ENCODE measurements at regions not wholly inside any gene's neighbourhood (a gene's known extent, or its start where the extent isn't known, plus 50 kb on each side); places are given as distances from the start of the nearest gene placed in this dataset.
"Not testable (repeated sequence)": the region's sequence is repeated elsewhere in the genome, so short reads cannot be mapped to it uniquely, and the experiment has no call there.

DNA sequence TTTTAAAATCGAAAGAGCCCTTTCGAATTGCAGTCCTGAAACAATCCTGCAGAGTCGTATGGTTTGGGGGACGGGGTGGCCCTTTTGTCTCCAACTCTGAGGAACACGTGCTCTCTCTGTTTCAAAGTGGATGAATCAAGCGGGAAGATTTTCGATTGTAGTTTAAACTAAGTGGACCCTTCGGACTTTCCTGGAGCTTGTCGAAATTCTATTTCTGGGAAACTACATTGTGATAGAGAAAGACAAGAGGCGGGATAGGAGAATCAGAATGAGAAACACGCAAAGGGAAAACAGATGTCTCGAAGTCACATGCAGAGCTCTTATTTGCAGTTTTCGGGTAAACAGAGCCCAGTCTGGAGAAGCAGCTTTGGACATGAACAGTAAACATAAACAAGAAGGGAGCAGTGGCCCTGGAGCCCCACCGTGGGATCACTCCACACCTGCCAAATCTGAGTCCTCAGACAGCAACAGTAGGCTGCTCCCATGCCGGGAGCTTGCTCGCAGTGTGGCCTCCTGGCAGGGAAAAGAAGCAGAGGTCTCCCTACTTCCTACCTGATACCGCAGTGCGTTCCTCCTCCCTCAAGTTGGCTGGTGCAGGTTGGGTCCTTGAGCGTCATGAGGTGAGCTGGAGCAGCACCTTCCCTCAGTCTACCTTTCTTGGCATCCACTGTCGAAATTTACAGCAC, 202.4 kb downstream of the SLC4A3 start:
- DNase-seq (ENCODE audit: extremely low read depth, low read depth): no peak

DNA sequence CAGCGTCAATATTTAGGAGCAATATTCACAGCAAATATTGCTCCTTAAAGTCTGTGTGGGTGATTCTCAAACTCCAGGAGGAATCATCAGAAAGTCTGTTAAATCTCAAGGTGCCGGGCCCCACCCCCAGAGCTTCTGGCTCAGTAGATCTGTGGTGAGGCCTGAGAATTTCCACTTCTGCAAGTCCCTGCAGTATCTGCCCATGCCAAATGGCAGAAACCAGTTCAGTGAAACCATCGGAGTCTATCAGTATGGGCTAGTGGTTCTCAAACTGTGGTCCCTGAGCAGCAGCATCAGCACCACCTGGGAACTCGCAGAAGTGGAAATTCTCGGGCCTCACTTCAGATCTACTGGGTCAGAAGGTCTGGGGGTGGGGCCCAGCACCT, 202.9 kb downstream of the SLC4A3 start:
- DNase-seq (ENCODE audit: extremely low read depth, low read depth): no peak

DNA sequence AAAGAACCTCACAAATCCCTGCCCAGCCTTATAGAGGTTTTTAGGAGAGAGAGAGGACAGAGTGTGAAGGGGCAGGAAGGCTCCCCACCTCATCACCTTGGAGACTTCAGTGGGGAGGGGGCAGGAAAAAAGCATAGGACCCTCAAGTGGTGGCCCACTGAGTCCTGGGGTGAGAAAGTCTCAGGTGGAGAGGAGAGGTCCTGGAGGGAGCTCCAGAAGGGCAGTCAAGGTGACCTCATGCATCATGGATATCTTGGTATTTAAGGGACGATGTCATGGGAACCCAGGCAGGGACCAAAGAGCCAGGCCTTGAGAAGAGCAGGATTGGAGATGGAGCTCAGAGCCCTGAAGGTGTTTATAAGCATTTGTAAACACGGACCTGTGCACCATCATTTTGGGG, 204.5 kb downstream of the SLC4A3 start:
- DNase-seq (ENCODE audit: extremely low read depth, low read depth): no peak

DNA sequence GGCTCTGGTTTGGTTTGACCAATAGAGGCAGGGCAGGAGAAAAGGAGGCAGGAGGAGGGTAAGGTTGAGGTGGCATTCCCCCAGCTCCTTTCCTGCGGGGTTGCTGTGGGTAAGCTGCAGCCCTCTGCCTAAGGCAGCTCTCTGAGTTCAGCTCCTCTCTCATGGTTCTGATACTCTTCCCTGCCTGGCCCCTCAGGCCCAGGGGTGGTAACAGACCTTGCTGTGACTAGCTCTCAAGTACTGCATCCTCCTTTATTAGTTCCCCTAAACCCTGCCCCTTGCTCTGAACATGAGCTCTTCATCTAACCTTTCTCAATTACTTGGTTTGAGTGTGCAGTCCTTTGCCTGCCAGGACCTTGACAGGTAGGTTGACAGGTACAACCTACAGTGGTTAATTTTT, 205.5 kb downstream of the SLC4A3 start:
- DNase-seq (ENCODE audit: extremely low read depth, low read depth): no peak

DNA sequence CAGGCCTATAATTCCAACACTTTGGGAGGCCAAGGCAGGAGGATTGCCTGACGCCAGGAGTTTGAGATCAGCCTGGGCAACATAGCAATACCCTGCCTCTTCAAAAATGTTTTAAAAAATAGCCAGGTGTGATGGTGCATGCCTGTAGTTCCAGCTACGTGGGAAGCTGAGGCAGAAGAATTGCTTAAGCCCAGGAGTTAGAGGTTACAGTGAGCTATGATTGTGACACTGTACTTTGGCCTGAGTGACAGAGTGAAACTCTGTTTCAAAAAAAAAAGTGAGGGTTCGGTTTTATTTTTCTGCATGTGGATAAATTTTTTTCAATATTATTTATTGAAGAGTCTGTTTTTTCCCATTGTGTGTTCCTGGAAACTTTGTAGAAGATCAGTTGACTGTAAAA, 208.1 kb downstream of the SLC4A3 start:
- no peak for DNase-seq (ENCODE audit: extremely low read depth, low read depth)

DNA sequence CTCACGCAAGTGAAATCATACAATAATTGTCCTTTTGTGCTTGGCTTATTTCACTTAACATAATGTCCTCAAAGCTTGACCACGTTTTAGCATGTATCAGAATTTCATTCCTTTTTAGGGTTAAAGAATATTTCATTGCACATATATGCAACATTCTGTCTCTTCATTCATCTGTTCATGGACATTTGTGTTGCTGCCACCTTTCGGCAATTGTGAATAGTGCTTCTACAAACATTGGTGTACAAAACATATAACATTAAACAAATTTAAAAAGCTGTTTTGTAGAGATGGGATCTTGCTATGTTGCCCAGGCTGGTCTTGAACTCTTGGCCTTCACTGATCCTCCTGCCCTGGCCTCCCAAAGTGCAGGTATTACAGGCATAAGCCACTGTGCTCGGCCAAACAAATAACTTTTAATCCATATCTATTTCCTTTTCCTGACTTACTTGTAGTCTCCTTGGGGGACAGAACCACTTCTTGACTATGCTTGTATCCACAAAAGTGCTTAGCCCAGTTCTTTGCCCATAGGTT, 209.3 kb downstream of the SLC4A3 start:
- peak; percentile 49 for DNase-seq (ENCODE audit: extremely low read depth, low read depth)

DNA sequence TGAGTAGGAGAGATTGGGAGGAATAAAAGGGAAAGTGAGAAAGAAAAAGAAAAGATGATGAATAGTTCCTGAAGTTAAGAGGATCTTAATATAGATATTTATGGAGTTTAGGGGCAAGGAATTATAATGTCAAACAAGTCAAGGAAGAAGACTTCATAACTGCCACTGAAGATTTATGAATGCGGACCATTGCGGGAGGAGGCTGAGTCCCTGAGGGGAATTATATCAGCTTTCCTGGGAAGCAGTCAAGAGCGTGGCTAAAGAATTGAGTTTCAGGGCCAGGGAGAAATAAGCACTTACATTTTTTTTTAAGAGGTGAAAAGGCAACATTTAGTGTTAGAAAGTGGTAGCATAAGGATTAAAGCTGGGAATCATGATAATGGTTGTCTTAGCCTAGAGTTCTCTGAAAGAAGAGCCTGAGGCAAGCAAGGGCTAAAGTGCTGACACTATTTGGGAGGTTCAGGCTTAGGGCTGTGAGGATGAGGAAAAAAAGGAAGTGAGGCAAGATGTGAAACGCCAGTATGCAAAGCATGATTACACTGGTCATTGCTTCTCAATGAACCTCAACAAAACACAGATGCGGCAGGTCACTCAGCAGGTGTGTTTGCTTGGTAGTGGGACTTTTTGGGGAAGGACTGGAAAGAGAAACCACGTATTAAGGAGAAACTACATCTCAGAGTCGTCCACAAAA, 217.1 kb downstream of the SLC4A3 start:
- no peak for DNase-seq (ENCODE audit: extremely low read depth, low read depth)

DNA sequence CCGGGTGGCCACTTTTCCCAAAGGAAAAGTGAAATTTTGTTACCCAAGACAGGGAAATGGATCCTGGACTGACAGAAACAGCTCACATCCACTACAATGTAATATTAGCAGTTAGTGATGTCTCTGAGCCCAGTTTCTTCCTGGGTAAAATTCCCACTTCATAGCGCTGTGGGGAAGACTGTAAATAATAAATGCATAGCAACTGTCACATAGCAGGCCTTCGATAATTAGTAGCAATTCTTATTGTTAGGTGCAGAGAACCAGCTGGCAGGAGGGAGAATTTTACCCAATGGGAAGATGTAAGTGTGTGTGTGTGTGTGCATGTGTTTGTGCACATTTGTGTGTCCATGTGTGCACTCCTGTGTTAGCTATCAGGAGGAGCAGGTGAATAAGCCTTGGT, 221.5 kb downstream of the SLC4A3 start:
- DNase-seq (ENCODE audit: extremely low read depth, low read depth): no peak

DNA sequence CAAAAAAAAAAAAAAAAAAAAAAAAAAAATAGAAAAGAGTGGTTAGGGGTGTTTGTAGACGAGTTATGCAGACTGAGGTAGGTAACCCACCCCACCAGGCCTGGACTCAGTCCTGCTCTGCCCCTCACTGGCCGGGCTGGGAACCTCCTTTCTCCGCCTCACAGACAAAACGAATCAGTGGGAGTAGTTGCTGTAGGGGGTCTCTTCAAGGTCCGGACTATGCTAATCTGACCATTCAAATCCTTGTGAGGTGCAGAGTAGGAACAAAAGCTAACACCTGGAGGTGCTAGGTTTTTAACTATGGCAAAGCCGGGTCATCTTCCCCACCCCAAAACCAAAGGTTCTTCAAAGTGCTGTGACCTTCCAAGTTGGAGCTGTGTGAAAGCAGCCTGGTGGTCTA, 223.7 kb downstream of the SLC4A3 start:
- DNase-seq (ENCODE audit: extremely low read depth, low read depth): no peak

DNA sequence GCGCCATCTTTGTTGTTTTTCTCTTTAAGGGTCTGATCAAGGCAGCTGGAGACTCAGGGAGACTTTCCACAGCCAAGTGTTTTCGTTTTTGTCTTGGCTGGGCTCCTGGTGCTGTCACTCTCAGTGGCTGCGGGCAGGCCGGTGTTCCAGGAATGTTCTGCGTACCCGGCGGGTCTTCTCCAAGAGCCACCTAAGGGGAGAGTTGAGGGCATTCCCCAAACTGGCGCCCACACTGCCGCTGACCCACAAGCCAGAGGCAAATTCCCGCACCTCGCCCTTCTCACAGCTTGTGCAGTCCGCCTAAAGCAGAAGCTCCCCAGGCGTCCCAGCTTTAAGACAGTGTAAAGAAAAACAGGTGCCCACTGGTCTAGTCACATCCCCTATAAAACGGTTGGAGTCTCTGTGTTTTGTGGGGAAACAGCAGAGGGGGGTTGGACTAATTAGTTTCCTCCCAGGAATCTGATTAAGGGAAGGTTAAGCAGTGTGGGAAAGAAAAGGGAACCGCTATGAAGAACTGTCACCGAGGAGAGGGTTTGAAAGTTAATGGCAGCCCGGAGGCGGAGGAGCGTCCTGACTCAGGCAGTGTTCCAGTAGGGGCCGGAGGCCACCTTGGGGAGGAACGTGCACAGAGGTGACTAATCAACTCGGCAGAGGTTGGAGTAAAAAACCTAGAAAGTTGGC, 224.5 kb downstream of the SLC4A3 start:
- no peak for DNase-seq (ENCODE audit: extremely low read depth, low read depth)

DNA sequence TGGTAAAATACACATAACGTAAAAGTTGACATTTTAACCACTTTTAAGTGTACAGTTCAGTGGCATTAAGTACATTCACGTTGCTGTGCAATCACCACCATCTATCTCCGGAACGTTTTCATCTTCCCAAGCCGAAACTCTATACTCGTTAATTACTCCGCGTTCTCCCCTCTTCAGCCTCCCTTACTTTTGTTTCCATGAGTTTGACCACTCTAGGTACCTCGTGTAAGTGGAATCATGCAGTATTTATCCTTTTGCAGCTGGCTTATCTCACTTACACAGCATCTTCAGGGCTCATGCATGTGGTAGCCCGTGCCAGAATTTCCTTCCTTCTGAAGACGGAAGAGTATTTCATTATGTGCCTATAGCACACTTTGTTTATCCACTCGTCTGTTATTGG, 225.2 kb downstream of the SLC4A3 start:
- no peak for DNase-seq (ENCODE audit: extremely low read depth, low read depth)

DNA sequence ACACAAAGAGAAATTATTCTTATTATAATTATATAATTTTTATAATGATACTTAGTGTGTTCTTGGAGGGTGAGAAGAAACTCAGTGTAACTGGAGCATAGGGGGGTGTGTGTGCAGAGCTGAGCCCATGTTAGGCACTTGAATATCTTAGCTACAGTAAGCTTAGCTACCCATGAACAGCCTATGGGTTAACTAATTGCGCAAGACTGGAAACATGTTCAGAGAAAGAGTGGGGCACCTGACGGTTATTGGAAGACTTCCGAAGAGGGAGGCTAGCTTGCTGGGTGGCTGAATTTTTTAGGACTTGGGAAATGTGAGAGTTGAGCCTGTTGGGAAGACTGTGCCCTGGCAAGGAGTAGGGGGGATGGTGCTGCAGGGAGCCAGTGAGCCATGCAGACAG, 229.2 kb downstream of the SLC4A3 start:
- no peak for DNase-seq (ENCODE audit: extremely low read depth, low read depth)

DNA sequence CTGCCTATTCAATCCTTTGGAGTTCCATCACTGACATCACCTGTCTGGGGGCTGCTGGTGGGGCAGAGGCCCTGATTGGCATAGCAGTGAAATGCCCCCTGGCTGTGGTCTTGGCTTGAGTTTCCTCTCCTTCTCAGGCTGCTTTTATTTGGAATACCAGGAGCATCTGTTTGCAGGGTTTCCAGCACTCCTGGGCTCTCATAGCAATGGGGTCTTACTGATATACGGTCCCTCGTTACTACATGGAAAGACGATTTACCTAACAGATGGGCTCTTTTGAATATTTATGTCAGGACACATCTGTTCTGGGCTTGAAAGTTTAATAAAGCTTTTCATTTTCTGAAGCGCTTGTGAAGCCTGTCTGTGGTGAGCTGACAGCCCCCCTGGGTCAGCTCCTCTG, 230.3 kb downstream of the SLC4A3 start:
- DNase-seq (ENCODE audit: extremely low read depth, low read depth): no peak

DNA sequence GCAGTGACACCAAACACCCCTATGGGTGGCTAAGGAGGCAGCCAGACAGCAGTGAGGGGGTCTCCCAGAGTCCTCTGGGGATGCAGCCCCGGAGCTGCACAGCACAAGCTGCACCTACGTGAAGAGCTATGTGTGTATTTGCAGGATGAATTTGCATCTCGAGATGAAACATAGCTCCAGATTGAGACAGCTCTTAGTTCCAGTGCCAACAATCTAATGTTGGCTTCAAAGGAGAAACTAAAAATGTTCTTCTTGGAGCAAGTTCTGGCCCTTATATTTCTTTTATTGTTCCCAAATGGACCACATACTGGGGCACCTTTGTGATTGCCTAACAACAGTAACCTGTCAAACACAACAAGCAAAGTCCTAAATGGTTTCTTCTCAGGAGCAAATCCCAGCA, 233.9 kb downstream of the SLC4A3 start:
- DNase-seq (ENCODE audit: extremely low read depth, low read depth): no peak

DNA sequence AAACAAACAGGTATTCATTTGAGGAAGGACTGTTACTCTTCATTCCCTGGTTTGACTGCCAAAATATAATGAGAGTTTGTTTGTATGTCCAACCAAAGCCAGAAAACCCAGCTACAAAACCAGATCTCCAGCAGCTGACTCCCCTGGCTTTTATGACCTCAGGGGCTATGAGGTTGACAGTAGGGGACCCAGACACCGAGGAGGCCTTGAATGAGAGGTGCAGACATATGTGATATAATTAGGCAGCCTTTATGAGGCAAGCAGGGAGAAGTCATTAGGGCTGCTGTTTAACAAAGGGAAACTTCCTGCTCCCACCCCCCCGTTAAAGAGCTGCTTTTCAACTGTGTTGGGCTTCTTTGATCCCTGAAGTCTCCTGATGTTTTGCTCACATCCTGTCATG, 236.7 kb downstream of the SLC4A3 start:
- DNase-seq (ENCODE audit: extremely low read depth, low read depth): no peak

DNA sequence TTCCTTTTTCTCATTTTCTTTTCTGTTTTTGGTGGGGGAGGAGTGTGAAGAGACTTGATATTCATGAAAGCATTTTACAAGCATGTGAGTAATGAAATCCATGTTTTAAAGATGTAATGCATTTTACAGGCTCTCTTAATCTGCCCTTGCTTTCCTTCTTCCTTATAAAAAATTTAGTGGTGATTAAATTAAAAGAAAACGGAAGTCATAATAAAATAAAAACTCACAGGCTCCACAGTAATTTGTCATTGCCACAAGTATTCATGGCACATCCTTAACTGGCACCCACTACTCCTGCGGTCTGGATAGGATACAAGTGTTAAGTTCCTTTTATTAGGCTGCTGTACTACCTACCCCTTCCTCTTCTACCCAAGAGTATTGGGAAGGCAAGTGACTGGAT, 241.2 kb downstream of the SLC4A3 start:
- no peak for DNase-seq (ENCODE audit: extremely low read depth, low read depth)

DNA sequence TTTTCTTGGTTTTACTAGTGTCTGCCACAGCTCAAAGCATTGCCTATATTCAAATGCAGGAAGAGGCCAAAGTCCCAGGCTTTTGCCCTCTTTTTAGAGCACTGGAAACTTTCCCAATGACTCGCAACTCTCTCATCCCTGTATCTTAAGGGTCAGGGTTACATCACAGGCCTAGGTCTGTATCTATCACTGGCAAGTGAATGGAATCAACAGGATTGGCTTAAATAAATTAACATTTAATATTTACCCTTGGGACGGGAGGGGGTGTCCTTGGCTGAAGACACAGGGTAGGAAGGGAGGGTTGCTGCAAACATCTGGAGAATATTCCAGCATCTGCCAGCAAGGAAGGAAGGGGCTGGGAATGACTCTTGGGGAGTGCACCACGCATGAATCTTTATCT, 242.6 kb downstream of the SLC4A3 start:
- no peak for DNase-seq (ENCODE audit: extremely low read depth, low read depth)

DNA sequence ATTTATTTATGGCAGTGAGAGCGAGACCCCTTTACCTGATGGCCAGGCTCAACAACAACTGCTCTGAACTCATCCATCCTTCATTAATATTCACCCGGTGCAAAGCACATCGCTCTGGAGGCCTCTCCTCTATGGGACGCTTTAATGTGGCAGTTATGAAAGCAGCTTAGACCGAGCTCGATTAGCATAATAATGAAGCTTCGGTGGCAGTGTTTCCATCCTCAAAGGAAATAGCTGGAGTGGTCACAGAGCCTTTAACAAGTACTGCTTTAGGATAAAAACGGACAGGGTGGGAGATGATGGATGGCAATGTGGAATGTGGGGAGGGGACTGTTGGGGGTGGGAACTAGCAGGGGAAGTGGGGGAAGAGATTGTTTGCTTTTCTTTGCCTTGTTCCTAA, 243.9 kb downstream of the SLC4A3 start:
- DNase-seq (ENCODE audit: extremely low read depth, low read depth): no peak

DNA sequence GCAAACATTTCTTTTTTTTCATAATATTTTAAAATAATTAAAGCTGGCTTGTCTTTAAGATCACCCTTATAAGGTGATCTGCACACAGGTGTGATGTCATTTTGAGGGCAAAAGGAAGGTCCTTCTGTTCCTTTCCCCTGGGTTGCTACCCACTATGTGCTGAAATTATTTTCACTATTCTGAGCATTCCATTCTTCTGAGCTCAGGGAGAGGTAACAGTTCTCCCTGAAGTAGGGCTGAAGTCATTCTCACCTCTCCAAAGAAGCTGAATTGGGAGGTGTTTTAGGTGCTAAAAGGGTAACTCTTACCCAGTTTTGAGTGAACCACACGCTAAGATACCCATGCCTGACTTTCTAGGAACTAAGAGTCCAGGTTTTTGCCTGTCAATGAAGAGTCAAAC, 247.6 kb downstream of the SLC4A3 start:
- no peak for DNase-seq (ENCODE audit: extremely low read depth, low read depth)

DNA sequence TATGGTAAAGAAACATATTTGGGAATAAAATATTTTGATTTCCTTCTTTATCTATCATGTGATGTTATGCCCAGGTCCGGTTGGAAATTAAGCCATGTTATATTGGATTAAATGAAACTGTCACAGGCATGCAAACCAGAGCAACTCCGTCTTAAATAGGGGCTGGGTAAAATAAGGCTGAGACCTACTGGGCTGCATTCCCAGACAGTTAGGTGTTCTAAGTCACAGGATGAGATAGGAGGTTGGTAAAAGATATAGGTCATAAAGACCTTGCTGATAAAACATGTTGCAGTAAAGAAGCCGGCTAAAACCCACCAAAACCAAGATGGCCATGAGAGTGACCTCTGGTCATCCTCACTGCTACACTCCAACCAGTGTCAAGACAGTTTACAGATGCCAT, 248.6 kb downstream of the SLC4A3 start:
- not testable (repeated sequence) for DNase-seq (ENCODE audit: extremely low read depth, low read depth)

DNA sequence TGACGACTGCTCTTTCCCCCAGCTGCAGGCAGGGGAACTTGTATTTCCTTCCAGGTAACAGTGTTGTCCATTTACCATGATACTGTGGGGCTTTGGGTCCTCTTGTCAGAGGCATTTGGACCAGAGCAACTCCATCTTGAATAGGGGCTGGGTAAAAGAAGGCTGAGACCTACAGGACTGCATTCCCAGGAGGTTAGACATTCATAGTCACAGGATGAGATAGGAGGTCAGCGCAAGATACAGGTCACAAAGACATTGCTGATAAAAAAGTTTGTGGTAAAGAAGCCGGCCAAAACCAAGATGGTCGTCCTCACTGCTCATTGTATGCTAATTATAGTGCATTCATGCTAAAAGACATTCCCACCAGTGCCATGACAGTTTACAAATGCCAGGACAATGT, 249.5 kb downstream of the SLC4A3 start:
- DNase-seq (ENCODE audit: extremely low read depth, low read depth): no peak

DNA sequence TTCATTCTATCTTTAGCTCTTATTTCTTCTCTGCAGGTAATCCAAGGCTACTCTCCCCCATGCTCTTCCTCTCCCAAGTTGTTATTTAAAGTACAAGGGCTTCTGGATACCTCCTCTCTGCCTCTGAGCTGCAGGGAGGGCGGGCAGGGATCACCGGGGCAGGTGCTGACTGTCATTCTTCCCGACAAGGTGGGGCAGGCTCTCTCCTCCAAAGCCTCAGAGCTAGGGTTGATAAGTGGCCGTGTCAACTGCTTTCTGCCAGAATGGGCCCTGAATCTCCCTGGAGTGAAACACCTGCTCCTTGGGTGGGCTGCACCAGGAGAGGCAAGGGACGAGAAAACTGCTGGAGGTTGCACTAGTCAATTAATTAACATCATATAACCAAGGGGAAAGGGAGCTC, 250.3 kb downstream of the SLC4A3 start:
- no peak for DNase-seq (ENCODE audit: extremely low read depth, low read depth)
